ENCODE measurements at regions not wholly inside any gene's neighbourhood (a gene's known extent, or its start where the extent isn't known, plus 50 kb on each side); places are given as distances from the start of the nearest gene placed in this dataset.
"Not testable (repeated sequence)": the region's sequence is repeated elsewhere in the genome, so short reads cannot be mapped to it uniquely, and the experiment has no call there.

DNA sequence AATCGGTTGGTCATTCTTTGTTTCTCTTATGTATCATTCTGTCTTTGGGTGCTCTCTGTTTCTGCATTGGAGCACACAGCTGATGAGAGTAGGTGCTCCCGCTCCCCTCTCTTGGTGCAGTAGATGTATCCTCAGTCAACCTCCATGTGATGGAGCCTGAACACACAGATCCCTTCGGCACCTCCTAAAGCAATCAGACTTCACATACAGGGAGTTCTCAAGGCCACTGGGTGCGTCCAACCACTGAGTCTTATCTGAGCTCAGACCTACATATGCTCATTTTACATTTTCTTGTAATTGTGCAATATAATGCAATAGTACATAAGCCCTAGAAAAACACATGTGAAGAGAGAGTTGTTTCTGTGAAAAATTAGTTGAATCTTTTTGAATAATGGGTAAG is 198.1 kb upstream of the ATP10A start:
- no peak for DNase-seq (ENCODE audit: low spot score)
- Histone ChIP-seq H3K36me3 (no peaks in the 10 kb centered on the region), H3K4me1 (no peaks in the 10 kb centered on the region), H3K9me3 (peaks cover 0 to 12% of the 10 kb centered on the region in 2 donors), H3K27me3 (no peaks in the 10 kb centered on the region), H3K4me3 (no peak overlapping the region), H3K27ac (no peak overlapping the region)
- TF ChIP-seq, protein P1, sequence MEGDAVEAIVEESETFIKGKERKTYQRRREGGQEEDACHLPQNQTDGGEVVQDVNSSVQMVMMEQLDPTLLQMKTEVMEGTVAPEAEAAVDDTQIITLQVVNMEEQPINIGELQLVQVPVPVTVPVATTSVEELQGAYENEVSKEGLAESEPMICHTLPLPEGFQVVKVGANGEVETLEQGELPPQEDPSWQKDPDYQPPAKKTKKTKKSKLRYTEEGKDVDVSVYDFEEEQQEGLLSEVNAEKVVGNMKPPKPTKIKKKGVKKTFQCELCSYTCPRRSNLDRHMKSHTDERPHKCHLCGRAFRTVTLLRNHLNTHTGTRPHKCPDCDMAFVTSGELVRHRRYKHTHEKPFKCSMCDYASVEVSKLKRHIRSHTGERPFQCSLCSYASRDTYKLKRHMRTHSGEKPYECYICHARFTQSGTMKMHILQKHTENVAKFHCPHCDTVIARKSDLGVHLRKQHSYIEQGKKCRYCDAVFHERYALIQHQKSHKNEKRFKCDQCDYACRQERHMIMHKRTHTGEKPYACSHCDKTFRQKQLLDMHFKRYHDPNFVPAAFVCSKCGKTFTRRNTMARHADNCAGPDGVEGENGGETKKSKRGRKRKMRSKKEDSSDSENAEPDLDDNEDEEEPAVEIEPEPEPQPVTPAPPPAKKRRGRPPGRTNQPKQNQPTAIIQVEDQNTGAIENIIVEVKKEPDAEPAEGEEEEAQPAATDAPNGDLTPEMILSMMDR (IDR thresholded peaks at IDR 0.05), result no peak

DNA sequence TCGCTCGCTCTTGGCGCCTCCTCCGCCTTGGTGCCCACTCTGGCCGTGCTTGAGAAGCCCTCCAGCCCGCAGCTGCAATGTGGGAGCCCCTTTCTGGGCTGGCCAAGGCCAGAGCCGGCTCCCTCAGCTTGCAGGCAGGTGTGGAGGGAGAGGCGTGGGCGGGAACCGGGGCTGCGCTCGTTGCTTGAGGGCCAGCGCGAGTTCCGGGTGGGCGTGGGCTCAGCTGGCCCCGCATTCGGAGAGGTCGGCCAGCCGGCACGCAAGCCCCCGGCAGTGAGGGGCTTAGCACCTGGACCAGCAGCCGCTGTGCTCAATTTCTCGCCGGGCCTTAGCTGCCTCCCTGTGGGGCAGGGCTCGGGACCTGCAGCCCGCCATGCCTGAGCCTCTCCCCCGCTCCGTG is 193.6 kb upstream of the ATP10A start:
- not testable (repeated sequence) for H3K9me3 ChIP-seq; DNase-seq (ENCODE audit: low spot score); H3K27me3 ChIP-seq; H3K4me1 ChIP-seq; H3K36me3 ChIP-seq; H3K4me3 ChIP-seq; H3K27ac ChIP-seq

DNA sequence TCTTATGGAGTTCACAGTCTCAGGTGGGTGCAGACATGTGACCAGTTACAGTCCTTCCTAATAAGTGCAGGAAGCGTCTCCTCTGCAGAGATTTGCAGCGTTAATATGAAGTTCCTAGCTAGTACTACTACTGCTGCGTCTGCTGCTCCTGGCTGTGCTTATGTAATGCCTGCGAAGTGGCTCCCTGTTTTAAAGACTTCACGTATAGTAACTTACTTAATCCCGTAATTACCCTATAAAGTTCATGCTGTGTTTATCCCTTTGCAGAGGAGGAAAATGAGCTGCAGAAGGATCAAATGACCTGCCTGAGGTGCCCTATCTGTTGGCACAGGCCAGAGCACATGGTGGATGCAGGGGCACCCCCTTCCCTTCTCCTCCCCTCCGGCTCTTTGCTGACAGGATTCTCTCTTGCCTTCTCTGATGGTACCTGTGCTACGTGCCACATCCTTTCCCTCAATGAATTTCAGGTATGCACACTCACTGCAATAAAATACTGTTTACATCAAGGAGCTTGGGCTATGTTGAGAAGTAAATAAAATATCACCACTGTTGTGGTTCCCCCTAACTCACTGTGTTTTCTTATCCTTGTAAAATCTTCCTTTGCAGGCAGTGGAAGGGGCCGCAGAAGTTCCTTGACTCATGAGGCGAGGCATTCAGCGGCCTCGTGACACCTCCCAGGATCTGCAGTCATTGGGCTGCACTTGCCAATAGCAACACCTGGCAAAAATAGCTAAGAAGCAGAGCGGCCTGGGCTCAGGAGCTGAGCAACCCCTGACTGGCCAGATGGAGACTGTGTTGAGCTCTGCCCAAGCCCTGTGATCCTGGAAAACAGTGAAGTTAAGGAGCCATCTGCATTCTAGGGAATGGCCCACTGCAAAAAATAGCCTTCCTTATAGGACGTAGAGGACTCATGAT is 188.9 kb upstream of the ATP10A start:
- no peak for DNase-seq (ENCODE audit: low spot score)
- H3K27ac ChIP-seq, result no peak overlapping the region
- H3K36me3 ChIP-seq, result no peaks in the 10 kb centered on the region

DNA sequence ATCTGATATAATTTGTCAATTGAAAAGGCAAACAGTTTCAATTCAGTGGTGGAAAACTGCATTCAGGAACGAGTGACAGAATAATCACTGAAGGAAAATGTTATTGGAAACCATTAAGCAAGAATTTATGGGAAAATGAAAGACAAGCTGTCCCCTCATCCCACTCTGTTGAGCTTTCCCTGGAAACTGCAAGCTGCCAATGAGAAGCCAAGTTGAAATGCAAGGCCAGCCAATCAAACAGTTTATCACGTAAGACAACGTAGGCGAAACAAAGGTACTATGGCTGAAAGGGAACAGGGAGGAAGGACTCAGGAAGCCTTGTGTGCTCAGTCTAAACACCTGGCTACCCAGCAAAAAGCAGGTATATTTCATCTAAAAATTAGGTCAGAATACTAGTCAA is 187.9 kb upstream of the ATP10A start:
- Histone ChIP-seq H3K9me3 (no peaks in the 10 kb centered on the region), H3K4me3 (no peak overlapping the region), H3K27me3 (no peaks in the 10 kb centered on the region), H3K27ac (no peak overlapping the region), H3K36me3 (no peaks in the 10 kb centered on the region), H3K4me1 (no peaks in the 10 kb centered on the region)
- DNase-seq (ENCODE audit: low spot score), result no peak
- TF ChIP-seq, protein P1 (IDR thresholded peaks at IDR 0.05), result no peak

More for the DNA sequence above, 188.9 kb upstream of the ATP10A start:
- TF ChIP-seq, protein P1 (IDR thresholded peaks at IDR 0.05), result no peak
- H3K27me3 ChIP-seq, result no peaks in the 10 kb centered on the region
- no peaks in the 10 kb centered on the region for H3K9me3 ChIP-seq
- no peak overlapping the region for H3K4me3 ChIP-seq
- H3K4me1 ChIP-seq, result no peaks in the 10 kb centered on the region

DNA sequence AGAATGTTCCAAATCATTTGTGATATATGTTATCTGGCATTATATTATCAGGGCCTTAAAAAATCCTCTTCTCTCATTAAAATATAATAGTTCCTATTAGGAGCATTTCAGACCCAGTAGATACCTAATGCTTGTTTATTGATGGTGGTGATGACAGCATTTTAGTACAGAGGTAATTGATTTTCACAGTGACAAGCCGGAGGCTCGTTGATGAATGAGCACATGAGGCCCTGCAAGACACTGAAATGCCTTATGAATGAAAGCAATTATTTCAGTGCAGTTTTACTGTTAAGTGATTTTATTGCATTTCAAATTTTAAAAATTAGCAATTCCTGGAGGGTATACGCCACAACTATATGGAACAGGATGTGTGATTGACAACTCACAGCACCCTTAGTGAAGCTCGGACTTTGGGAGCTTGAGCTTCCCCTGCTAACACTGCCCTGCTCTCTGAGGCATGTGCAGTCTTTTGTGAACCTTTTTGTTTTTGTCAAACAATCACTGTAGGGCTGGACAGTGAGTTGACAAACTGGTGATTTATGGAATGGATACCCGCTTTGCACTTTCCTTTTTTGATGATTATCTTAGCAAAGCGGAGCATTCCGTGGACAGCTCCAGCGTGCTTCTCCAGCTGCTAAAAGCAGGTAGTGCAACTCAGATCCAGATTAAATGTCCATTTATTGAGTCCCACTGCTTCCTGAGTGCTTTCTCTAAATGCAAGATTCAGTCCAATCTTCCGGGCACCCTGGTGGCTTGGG is 187.0 kb upstream of the ATP10A start:
- TF ChIP-seq, protein P1 (IDR thresholded peaks at IDR 0.05), result no peak
- Histone ChIP-seq H3K9me3 (no peaks in the 10 kb centered on the region), H3K4me1 (no peaks in the 10 kb centered on the region)

DNA sequence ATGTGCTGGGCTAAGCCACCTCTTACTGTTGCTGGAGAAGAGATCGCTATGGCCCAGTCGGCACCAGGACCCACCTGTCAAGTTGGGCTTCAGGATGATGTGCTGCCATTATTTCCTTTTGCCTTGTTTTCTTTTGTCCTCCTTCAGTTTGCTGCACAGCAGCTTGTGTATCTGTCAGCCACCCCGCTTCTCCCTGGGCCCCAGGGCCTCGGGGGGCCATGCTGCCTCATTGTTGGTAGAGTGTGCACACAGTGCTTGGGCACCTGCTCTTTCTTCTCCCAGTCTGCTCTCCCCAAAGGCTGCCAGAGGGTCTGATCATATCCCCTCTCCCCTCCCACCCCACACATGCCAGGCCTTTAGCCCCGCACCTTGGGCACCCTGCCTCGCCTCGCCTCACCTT is 185.5 kb upstream of the ATP10A start:
- H3K4me3 ChIP-seq, result no peak overlapping the region
- no peaks in the 10 kb centered on the region for H3K9me3 ChIP-seq
- no peaks in the 10 kb centered on the region for H3K4me1 ChIP-seq
- no peak overlapping the region for H3K27ac ChIP-seq
- TF ChIP-seq, protein P1 (IDR thresholded peaks at IDR 0.05), result no peak
- DNase-seq (ENCODE audit: low spot score), result no peak
- H3K27me3 ChIP-seq, result no peaks in the 10 kb centered on the region
- H3K36me3 ChIP-seq, result no peaks in the 10 kb centered on the region

More for the DNA sequence above, 187.0 kb upstream of the ATP10A start:
- H3K4me3 ChIP-seq, result no peak overlapping the region
- H3K27me3 ChIP-seq, result no peaks in the 10 kb centered on the region
- DNase-seq (ENCODE audit: low spot score), result no peak
- H3K36me3 ChIP-seq, result no peaks in the 10 kb centered on the region
- H3K27ac ChIP-seq, result no peak overlapping the region
